OCI-LY7 (cell line): ENCODE measurements at regions not wholly inside any gene's neighbourhood (a gene's known extent, or its start where the extent isn't known, plus 50 kb on each side); places are given as distances from the start of the nearest gene placed in this dataset.
"Not testable (repeated sequence)": the region's sequence is repeated elsewhere in the genome, so short reads cannot be mapped to it uniquely, and the experiment has no call there.

Experiments
- EZH2phosphoT487 ChIP-seq: fragments of 200-600 bp; sonication (generic); IDR thresholded peaks from 2 replicates; pipeline ENCODE4 v1.6.1; 2018; ENCODE audit warnings: low read depth, borderline replicate concordance, mild to moderate bottlenecking, mixed run types, antibody characterized with exemption, low read length, moderate library complexity, mixed read lengths
- TF ChIP-seq, protein P1 (sequence below): fragments of 200-600 bp; sonication (generic); conservative IDR thresholded peaks from 2 replicates; pipeline ENCODE4 v1.5.1; 2014; ENCODE audit warnings: mild to moderate bottlenecking, antibody characterized with exemption, low read length, moderate library complexity, mixed read lengths

GRCh38 chr6:58123770-58124169 is 806.3 kb downstream of the PRIM2 start:
- TF ChIP-seq, protein P1, sequence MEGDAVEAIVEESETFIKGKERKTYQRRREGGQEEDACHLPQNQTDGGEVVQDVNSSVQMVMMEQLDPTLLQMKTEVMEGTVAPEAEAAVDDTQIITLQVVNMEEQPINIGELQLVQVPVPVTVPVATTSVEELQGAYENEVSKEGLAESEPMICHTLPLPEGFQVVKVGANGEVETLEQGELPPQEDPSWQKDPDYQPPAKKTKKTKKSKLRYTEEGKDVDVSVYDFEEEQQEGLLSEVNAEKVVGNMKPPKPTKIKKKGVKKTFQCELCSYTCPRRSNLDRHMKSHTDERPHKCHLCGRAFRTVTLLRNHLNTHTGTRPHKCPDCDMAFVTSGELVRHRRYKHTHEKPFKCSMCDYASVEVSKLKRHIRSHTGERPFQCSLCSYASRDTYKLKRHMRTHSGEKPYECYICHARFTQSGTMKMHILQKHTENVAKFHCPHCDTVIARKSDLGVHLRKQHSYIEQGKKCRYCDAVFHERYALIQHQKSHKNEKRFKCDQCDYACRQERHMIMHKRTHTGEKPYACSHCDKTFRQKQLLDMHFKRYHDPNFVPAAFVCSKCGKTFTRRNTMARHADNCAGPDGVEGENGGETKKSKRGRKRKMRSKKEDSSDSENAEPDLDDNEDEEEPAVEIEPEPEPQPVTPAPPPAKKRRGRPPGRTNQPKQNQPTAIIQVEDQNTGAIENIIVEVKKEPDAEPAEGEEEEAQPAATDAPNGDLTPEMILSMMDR: not testable (repeated sequence)
- TF ChIP-seq EZH2phosphoT487: not testable (repeated sequence)
